Right lobe of liver (tissue), 4 donors: ENCODE measurements at regions not wholly inside any gene's neighbourhood (a gene's known extent, or its start where the extent isn't known, plus 50 kb on each side); places are given as distances from the start of the nearest gene placed in this dataset.

Experiments used
- POLR2A ChIP-seq: fragments of 450-650 bp; IDR thresholded peaks from one replicate; pipeline ENCODE4 v1.6.1; 2017; ENCODE audit warnings: antibody characterized with exemption, mild to moderate bottlenecking
- TF ChIP-seq, protein P1 (sequence below), 4 donors: fragments of 200-600 bp in 3 of 4; fragments of 450-650 bp in 1 of 4; IDR thresholded peaks; one replicate each; pipeline versions ENCODE4 v1.5.1 to v1.8.0; 2016 to 2022; ENCODE audit warnings: antibody characterized with exemption in 4 of 4, mild to moderate bottlenecking in 2 of 4
- donor health status: DM: no; HTN: no; CAD: no.
- donor health status: DM: no; HTN: no; CAD: no.
- donor health status: DM: no; HTN: yes; CAD: no.

DNA sequence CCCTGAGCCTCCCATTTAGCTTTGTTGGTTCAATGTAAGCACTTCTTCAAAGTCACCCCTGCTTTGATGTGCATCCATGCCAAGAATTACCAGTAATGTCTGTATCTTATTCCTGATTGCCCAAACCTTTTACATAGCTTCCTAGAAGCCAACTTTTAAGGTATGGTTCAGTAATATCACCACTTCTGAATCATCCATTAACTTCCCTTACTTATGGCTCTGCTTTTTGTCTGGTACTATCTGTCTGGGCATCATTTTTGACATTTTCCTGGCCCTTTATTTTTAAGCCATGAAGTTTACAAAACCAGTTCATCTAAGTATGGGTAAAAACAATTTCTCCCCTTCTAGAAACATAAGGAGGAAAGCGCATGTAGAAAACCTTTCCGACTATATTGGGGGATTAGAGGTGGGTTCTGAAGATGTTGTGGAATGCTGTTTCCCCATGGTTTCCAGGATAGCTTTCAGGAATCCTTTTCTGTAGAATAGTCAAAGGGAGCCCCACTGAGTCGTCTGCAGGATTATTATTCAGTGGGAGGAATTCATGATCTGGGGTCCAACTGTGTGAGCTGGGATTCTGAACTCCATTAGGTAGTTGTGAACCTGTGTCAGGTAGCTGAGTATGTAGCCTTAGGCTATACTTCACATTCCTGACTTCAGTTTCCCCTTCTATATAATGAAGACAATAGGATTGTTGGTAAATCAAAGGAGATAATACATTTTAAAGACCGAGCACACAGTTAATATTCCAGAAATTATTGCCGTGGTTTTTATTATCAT, 163.8 kb downstream of the SUCLA2 start:
- TF ChIP-seq, protein P1, sequence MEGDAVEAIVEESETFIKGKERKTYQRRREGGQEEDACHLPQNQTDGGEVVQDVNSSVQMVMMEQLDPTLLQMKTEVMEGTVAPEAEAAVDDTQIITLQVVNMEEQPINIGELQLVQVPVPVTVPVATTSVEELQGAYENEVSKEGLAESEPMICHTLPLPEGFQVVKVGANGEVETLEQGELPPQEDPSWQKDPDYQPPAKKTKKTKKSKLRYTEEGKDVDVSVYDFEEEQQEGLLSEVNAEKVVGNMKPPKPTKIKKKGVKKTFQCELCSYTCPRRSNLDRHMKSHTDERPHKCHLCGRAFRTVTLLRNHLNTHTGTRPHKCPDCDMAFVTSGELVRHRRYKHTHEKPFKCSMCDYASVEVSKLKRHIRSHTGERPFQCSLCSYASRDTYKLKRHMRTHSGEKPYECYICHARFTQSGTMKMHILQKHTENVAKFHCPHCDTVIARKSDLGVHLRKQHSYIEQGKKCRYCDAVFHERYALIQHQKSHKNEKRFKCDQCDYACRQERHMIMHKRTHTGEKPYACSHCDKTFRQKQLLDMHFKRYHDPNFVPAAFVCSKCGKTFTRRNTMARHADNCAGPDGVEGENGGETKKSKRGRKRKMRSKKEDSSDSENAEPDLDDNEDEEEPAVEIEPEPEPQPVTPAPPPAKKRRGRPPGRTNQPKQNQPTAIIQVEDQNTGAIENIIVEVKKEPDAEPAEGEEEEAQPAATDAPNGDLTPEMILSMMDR (IDR thresholded peaks at IDR 0.05): no peak
- TF ChIP-seq POLR2A: no peak
